Natural killer cell treated with Interleukin-12 subunit alpha and Interleukin-12 subunit beta and Interleukin-15 and Interleukin-18, amount 100 ng/mL, for 72 hours (primary cell): ENCODE measurements at regions not wholly inside any gene's neighbourhood (a gene's known extent, or its start where the extent isn't known, plus 50 kb on each side); places are given as distances from the start of the nearest gene placed in this dataset.

Source experiments
- ATAC-seq, 2 donors: fragments of 150-1000 bp; cut with Tn5 transposase in 1 of 2; sonication (Bioruptor Pico), chemical (Tn5 transposase) in 1 of 2; 2 replicates each; pipeline ENCODE4 v1.10.0; 2021
- DNase-seq: peaks from one replicate; pipeline ENCODE4 v3.0.0; 2022; ENCODE audit warnings: low spot score
- H3K27ac Mint-ChIP-seq, 2 donors: 1 replicate in 1 of 2; 2 replicates in 1 of 2; pipeline ENCODE4 v1.8.0; 2022; ENCODE audit warnings: mixed read lengths in 2 of 2, mild to moderate bottlenecking in 1 of 2, moderate library complexity in 1 of 2
- H3K27me3 Mint-ChIP-seq, 2 donors: 1 replicate in 1 of 2; 2 replicates in 1 of 2; pipeline ENCODE4 v1.8.0; 2022; ENCODE audit warnings: mixed read lengths in 2 of 2
- H3K36me3 Mint-ChIP-seq: one replicate; pipeline ENCODE4 v1.8.0; 2022; ENCODE audit warnings: mixed read lengths
- H3K4me1 Mint-ChIP-seq, 2 donors: 1 replicate in 1 of 2; 2 replicates in 1 of 2; pipeline ENCODE4 v1.8.0; 2022; ENCODE audit warnings: low read depth in 2 of 2, mixed read lengths in 2 of 2, mild to moderate bottlenecking in 1 of 2
- H3K4me3 Mint-ChIP-seq: one replicate; pipeline ENCODE4 v1.8.0; 2022; ENCODE audit warnings: mixed read lengths
- H3K9me3 Mint-ChIP-seq: 2 replicates; pipeline ENCODE4 v1.8.0; 2022; ENCODE audit warnings: mixed read lengths

DNA sequence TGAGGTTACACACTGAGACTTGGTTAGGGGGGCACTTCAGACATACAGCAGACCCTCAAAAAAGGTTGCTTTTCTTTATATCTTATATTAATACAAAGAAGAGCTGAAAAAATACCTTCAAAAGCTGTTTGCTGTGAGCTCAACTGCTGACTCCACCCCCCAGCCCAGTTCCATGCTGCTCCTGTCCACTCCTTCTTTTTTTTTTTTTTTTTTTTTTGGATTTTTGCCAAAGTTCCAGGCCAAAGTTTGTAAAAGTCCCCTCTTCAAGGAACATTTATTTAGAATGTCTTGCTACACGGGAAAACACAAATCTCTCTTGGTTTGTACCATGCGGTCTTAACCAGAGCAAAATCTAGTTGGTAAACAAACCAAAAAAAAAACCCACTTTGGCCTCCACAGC is 85.3 kb upstream of the AKAP12 start:
- ATAC-seq (no peak), DNase-seq (no peak)
- Mint-ChIP-seq H3K4me1 (no peaks in the 10 kb centered on the region), H3K27me3 (peaks cover 9 to 20% of the 10 kb centered on the region in 2 donors), H3K27ac (no peak overlapping the region), H3K36me3 (no peaks in the 10 kb centered on the region), H3K9me3 (no peaks in the 10 kb centered on the region), H3K4me3 (no peak overlapping the region)

DNA sequence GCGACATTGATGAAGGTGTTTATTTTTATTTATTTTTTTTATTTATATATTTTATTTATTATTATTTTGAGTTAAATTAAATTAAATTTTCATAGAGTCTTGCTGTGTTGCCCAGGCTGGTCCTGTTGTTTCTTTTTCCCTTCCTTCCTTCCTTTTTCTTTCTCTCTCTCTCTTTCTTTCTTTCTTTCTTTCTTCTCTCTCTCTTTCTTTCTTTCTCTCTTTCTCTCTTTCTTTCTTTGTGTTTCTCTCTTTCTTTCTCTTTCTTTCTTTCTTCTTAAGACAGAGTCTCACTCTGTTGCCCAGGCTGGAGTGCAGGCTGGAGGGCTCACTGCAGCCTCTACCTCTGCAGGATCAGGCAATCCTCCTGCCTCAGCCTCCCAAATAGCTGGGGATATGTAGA is 84.7 kb upstream of the AKAP12 start:
- H3K9me3 Mint-ChIP-seq, result no peaks in the 10 kb centered on the region
- no peaks in the 10 kb centered on the region for H3K4me1 Mint-ChIP-seq
- H3K36me3 Mint-ChIP-seq, result no peaks in the 10 kb centered on the region
- H3K4me3 Mint-ChIP-seq, result no peak overlapping the region
- DNase-seq (no peak), ATAC-seq (no peak)
- H3K27me3 Mint-ChIP-seq, result peaks cover 11 to 25% of the 10 kb centered on the region in 2 donors
- H3K27ac Mint-ChIP-seq, result no peak overlapping the region

DNA sequence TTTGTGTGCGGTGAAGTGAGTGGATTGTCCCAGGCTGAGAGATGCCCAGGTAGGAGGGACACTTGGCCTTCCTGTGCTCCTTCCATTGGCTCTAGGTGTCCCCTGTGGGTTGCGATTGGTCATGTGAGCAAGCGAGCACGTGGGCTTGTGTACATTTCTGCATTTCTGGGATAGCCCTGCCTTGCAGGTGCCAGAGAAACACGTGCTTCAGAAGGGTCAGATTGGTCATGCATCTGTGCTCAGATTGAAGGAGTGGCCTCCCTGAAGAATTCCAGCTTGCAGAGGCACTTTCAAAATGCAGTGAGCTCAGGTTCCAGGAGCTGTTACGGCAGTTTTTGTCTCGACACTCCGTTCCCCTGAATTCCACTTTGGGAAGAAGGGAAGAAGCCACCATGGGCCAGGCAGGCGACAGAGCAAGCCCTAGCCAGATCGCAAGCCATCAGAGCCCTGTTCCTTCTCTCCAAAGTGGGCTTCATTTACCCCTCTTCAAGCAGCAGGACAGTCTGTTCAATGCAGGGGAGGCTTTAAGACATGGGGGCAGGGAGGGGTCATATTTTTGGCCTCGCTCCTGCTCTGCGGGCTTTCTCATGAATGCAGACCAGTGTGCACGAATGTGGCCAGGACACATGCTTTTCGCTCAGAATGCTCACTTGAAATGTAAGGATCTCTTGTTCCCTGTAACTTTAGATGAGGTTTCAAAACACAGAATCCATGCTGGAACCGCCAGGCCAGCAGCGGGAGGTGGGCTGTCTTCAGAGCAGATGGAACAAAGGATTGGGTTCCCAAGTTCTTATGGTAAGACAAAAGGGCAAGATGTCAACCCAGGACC is 78.6 kb upstream of the AKAP12 start:
- ATAC-seq (peak in 1 of 2 donors; percentile 32), DNase-seq (no peak)
- H3K4me3 Mint-ChIP-seq, result no peak overlapping the region
- peaks cover 5 to 7% of the 10 kb centered on the region in 2 donors for H3K27me3 Mint-ChIP-seq
- H3K9me3 Mint-ChIP-seq, result no peaks in the 10 kb centered on the region
- H3K27ac Mint-ChIP-seq, result no peak overlapping the region
- H3K36me3 Mint-ChIP-seq, result no peaks in the 10 kb centered on the region
- no peaks in the 10 kb centered on the region for H3K4me1 Mint-ChIP-seq

DNA sequence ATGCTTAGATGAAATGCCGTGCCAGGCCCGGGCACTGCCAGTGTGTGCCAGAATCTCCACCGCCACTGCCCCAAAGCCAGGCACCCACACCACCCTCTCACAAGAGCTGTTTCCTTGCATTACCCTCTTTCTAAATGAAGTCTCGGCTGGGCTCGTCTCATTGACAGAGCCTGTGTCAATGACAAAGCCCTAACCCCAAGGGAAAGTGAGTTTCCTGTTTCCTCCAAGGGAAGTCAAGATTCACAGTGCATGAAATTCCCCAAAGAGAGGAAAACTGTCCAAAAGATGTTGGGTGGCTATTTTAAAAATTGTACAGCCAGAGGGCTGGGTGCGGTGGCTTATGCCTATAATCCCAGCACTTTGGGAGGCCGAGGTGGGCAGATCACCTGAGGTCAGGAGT is 75.4 kb upstream of the AKAP12 start:
- no peak overlapping the region for H3K27ac Mint-ChIP-seq
- ATAC-seq (no peak), DNase-seq (no peak)
- no peaks in the 10 kb centered on the region for H3K4me1 Mint-ChIP-seq
- no peaks in the 10 kb centered on the region for H3K9me3 Mint-ChIP-seq
- H3K4me3 Mint-ChIP-seq, result no peak overlapping the region
- H3K27me3 Mint-ChIP-seq, result peaks cover 11 to 14% of the 10 kb centered on the region in 2 donors
- no peaks in the 10 kb centered on the region for H3K36me3 Mint-ChIP-seq

DNA sequence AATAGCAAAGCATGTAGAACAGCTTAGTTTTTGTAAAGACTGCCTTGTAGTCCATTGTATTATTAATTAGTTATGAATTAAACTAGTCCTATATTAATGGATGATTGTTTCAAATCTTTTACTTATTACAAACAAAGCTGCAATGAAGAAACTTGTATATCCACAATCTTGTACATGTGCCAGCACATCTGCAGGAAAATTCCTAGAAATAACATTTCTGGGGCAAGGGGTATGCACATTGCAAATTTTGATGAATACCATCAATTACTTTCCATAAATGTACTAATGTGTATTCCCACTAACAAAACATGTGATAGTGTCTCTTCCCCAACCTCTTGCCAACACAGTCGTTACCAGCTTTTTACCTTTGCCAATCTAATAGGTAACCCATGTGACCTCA is 73.6 kb upstream of the AKAP12 start:
- Mint-ChIP-seq H3K4me3 (no peak overlapping the region), H3K4me1 (no peaks in the 10 kb centered on the region), H3K9me3 (no peaks in the 10 kb centered on the region), H3K27ac (no peak overlapping the region), H3K36me3 (no peaks in the 10 kb centered on the region), H3K27me3 (peaks cover 8 to 9% of the 10 kb centered on the region in 2 donors)
- ATAC-seq, result no peak
- DNase-seq, result no peak

DNA sequence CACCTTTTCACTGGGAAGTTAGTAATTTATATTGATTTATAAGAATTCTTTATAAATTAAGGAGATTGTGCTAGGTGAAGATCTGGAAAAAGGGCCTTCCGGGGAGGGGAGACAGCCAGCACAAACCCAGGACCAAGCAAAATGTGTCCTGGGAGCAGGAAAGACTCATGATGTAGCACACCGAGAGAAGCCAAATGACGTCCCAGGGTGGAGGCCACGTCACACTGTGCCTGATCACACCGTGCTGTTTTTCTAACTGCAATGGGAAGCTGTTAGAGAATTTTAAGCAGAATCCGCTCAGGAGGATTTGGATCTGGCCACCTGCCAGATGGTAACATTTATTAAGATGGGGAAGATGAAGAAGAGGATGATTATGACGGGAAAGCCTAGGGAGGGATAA is 72.7 kb upstream of the AKAP12 start:
- Mint-ChIP-seq H3K27me3 (peaks cover 9 to 12% of the 10 kb centered on the region in 2 donors), H3K4me3 (no peak overlapping the region), H3K27ac (no peak overlapping the region), H3K9me3 (no peaks in the 10 kb centered on the region), H3K36me3 (no peaks in the 10 kb centered on the region), H3K4me1 (no peaks in the 10 kb centered on the region)
- ATAC-seq (no peak), DNase-seq (no peak)

DNA sequence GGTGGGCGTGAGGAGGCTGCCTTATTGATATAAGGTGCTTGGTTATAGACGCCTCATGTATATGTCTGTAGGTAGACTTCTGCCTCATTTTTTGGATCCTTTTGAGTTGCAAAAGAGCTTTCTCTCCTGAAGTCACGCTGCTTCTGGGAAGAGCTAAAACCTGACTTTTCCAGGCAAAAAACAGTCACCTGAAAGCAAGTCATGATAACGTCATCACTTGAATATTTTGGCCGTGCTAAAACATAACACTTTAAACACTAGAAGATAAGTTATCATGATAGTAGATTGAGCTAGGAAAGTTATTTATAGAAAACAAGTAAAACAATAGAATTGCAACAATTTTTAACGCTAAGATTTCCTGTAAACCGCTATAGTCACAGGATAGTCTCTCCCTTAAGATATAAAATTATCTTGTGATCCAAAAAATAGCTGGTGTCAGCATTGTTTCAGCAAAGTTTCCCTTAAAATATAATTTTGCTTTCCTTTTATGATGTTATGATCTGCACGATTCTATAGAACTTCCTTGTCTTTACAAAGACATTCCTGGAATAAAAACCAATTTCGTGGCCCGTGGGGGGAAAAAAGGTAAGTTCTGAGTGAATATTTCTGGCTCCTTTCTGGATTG is 69.0 kb upstream of the AKAP12 start:
- Mint-ChIP-seq H3K36me3 (no peaks in the 10 kb centered on the region), H3K4me3 (no peak overlapping the region), H3K9me3 (no peaks in the 10 kb centered on the region), H3K4me1 (no peaks in the 10 kb centered on the region), H3K27ac (no peak overlapping the region), H3K27me3 (peaks cover 16 to 26% of the 10 kb centered on the region in 2 donors)
- DNase-seq, result no peak
- ATAC-seq, result no peak

DNA sequence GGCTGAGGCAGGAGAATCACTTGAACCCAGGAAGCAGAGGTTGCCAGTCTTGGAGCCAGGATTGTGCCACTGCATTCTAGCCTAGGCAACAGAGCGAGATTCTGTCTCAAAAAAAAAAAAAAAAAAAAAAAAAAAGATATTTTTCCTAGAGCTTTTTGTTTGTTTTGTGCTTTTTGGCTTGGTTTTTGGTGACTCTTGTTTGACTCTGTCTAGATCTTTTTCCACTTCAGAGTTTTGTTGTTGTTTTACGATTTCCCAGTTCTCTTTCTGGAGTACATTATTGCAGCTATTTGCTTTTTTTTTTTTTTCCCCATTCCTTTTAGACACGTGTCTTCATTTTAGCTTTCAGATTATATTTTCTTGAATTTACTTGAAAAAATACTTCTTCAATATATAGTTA is 67.0 kb upstream of the AKAP12 start:
- ATAC-seq, result no peak
- no peak for DNase-seq

DNA sequence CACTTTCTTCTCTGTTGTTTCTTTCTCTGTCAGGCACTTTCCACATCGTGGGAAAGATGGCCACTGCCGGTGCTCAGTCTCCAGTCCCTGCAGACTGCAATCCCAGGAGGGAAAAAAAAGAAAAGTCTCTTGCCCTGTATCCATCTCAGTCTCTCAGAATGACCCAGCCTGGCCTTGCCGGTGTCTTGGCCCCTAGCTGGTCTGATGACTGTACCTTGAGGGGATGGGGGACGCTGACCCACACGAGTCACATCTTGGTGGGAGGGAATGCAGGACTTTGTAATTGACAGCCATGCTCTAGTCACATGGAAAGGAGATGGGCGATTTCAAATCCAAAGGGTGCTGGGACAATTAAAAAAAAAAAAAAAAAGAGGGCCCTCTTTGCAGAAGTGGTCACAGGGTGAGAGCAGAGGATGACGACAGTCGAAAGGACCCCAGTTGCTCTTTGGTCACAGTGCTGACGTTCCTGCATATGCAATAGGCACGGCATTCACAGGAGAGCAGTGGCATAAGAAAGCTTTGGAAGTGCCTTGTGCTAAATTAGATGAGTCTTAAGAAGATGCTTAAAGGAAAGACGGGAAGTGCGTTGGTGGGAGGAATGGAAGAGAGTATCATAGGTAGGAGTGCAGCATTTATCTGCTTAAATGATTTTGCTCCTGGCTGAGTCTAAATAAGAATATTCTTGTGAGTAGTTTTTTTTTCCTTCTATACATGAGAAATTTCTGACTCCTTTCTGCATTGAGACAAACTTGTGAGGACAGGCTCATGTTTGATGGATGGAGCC is 63.9 kb upstream of the AKAP12 start:
- no peak overlapping the region for H3K4me3 Mint-ChIP-seq
- no peaks in the 10 kb centered on the region for H3K4me1 Mint-ChIP-seq
- H3K36me3 Mint-ChIP-seq, result no peaks in the 10 kb centered on the region
- H3K27ac Mint-ChIP-seq, result no peak overlapping the region
- no peaks in the 10 kb centered on the region for H3K9me3 Mint-ChIP-seq
- peak in 1 of 2 donors; percentile 43 for ATAC-seq
- no peak for DNase-seq
- H3K27me3 Mint-ChIP-seq, result peaks cover 29 to 45% of the 10 kb centered on the region in 2 donors

More for the DNA sequence above, 67.0 kb upstream of the AKAP12 start:
- Mint-ChIP-seq H3K27me3 (peaks cover 21 to 26% of the 10 kb centered on the region in 2 donors), H3K4me1 (no peaks in the 10 kb centered on the region), H3K27ac (no peak overlapping the region), H3K9me3 (no peaks in the 10 kb centered on the region), H3K4me3 (no peak overlapping the region), H3K36me3 (no peaks in the 10 kb centered on the region)

DNA sequence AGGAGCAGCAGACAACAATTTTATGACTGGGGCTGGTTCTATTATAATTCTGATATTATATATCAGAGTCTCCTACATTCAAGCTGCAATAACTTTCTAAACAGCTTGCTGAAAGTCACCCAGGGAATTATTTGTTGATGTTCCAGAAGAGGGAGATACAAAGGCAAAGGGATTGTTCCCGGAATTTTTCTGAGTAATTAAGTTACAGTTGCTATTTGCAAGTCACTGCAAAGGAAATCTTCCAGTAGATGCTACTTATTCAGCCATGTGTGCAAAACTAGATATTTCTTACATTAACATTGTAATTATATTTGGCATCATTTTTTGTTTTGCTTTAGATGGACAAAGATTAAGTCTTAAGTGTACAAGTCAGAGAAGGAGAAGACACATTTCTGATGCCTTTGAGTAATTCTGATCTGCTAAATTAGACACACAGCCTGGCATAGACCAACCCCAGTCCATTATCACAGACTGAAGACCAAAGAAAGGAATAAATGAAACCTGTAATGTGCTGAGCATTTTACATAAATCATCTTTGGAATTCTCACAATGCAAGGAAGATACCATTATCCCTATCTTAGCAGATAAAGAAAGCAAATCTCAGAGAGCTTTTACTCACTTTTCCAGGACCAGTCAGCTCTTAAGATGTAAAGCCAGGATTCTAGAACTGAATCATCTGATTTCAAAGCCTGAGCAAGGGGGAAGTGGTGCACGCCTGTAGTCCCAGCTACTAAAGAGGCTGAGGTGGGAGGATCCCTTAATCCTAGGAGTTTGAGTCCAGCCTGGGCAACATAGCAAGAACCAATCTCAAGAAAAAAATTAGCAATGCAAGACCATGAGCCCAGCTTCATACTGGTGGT is 62.6 kb upstream of the AKAP12 start:
- no peaks in the 10 kb centered on the region for H3K4me1 Mint-ChIP-seq
- H3K9me3 Mint-ChIP-seq, result no peaks in the 10 kb centered on the region
- no peaks in the 10 kb centered on the region for H3K36me3 Mint-ChIP-seq
- H3K27ac Mint-ChIP-seq, result no peak overlapping the region
- peaks cover 29 to 40% of the 10 kb centered on the region in 2 donors for H3K27me3 Mint-ChIP-seq
- DNase-seq (no peak), ATAC-seq (no peak)
- no peak overlapping the region for H3K4me3 Mint-ChIP-seq

DNA sequence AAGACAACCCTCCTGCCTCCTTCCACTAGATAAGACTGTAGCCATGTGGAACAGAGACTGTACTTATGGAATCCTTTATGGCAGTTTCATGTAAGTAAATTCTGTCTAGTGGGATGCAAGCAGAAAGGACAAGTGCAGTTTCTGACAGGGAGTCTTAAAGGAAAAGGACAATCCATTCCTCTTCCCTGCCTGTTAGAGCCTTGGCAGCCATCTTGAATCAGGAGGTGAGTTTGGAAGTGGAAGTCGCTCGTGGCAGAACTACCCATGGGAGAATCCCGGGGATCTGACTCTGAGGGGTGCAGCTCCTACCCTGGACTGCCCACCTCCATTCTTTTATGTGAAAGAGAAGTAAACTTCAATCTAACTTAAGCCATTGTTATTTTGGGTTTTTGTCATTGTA is 61.4 kb upstream of the AKAP12 start:
- H3K36me3 Mint-ChIP-seq, result no peaks in the 10 kb centered on the region
- peaks cover 27 to 38% of the 10 kb centered on the region in 2 donors for H3K27me3 Mint-ChIP-seq
- no peak for ATAC-seq
- no peaks in the 10 kb centered on the region for H3K9me3 Mint-ChIP-seq
- H3K4me3 Mint-ChIP-seq, result no peak overlapping the region
- no peaks in the 10 kb centered on the region for H3K4me1 Mint-ChIP-seq
- DNase-seq, result no peak
- H3K27ac Mint-ChIP-seq, result no peak overlapping the region

DNA sequence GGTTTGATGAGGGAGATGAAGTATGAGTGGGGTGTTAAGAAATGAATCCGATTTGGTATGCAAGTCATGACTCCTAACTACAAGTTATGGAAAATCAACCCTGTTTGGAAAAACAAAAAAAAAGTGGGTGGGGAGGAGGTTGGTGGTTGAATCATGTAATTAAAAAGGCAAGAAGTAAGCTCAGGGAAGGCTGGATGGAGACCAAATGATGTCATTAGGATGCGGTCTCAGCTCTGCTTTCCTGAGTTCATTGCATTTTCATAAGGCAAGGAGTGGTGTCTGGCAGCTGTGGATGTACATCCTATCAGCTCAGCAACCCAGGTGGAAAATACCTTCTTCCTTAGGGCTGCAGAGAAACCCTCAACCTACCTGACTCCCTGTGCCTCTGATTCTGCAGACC is 60.4 kb upstream of the AKAP12 start:
- Mint-ChIP-seq H3K27ac (no peak overlapping the region), H3K4me1 (no peaks in the 10 kb centered on the region), H3K27me3 (peaks cover 29 to 38% of the 10 kb centered on the region in 2 donors), H3K36me3 (no peaks in the 10 kb centered on the region), H3K4me3 (no peak overlapping the region), H3K9me3 (no peaks in the 10 kb centered on the region)
- DNase-seq, result no peak
- no peak for ATAC-seq

DNA sequence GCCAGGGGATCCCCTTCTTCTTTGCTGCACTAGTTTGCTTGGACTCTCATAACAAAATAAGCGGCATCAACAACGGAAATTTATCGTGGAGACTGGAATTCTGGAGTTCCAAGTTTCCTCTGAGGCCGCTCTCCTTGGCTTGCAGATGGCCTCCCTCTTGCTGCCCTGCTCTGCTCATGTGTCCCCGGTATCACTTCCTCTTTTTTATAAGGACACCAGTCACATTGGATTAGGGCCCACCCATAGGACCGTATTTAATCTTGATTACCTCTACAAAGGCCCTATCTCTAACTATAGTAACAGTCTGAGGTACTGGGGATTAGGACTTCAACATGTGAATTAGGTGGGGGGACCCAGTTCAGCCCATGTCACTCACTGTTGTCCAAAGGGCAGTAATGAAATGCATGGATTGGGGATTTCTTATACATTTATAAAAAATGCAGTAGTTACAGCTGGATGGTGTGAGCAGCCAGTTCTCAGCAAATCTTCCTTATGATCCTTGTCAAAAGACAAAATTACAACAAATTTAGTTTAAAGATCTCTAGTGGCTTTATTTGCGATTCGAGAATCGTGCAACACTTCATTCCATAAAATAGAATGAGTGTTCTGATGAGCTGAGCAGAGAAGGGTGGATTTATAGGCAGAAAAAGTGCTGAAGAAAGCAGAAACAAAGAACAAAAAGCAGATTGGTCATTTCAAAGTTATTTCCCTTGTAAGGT is 59.3 kb upstream of the AKAP12 start:
- Mint-ChIP-seq H3K9me3 (no peaks in the 10 kb centered on the region), H3K36me3 (no peaks in the 10 kb centered on the region), H3K27me3 (peaks cover 26 to 30% of the 10 kb centered on the region in 2 donors), H3K27ac (no peak overlapping the region), H3K4me3 (no peak overlapping the region), H3K4me1 (no peaks in the 10 kb centered on the region)
- DNase-seq, result no peak
- no peak for ATAC-seq
